Neural progenitor cell (in vitro differentiated cells): ENCODE measurements at regions not wholly inside any gene's neighbourhood (a gene's known extent, or its start where the extent isn't known, plus 50 kb on each side); places are given as distances from the start of the nearest gene placed in this dataset.

Experiments
- CTCF ChIP-seq: fragments of 200-600 bp; sonication (generic); IDR thresholded peaks from 2 replicates; pipeline ENCODE4 v1.5.1; 2017; ENCODE audit warnings: antibody characterized with exemption, mild to moderate bottlenecking
- EZH2 ChIP-seq: fragments of 200-600 bp; sonication (generic); IDR thresholded peaks from 2 replicates; pipeline ENCODE4 v1.6.1; 2017; ENCODE audit warnings: antibody characterized with exemption, mild to moderate bottlenecking, moderate library complexity

GRCh38 chr16:62882552-62883221 lies 846.4 kb upstream of the CDH8 start:
- TF ChIP-seq CTCF, result no peak
- TF ChIP-seq EZH2, result no peak
